ENCODE measurements at regions not wholly inside any gene's neighbourhood (a gene's known extent, or its start where the extent isn't known, plus 50 kb on each side); places are given as distances from the start of the nearest gene placed in this dataset.

- no peak overlapping the region for H3K4me3 ChIP-seq (ENCODE audit: control insufficient read depth, low read depth, low read length)
- no peak for TF ChIP-seq CTCF (conservative IDR thresholded peaks at IDR 0.05; ENCODE audit: control insufficient read depth, insufficient read depth, low read depth, low read length)
- DNase-seq (ENCODE audit: low read depth): no peak
These were observed 223.7 kb upstream of the FAT4 start for GRCh38 chr4:125091101-125091500.

GRCh38 chr4:125084608-125085007 is 230.1 kb upstream of the FAT4 start:
- no peak overlapping the region for H3K4me3 ChIP-seq (ENCODE audit: control insufficient read depth, low read depth, low read length)
- no peak for DNase-seq (ENCODE audit: low read depth)
- no peak for TF ChIP-seq CTCF (conservative IDR thresholded peaks at IDR 0.05; ENCODE audit: control insufficient read depth, insufficient read depth, low read depth, low read length)

GRCh38 chr4:125082729-125083417 is 231.9 kb upstream of the FAT4 start:
- H3K4me3 ChIP-seq (ENCODE audit: control insufficient read depth, low read depth, low read length): no peak overlapping the region
- TF ChIP-seq CTCF (conservative IDR thresholded peaks at IDR 0.05; ENCODE audit: control insufficient read depth, insufficient read depth, low read depth, low read length): no peak

GRCh38 chr4:125072269-125072668 is 242.5 kb upstream of the FAT4 start:
- no peak for DNase-seq (ENCODE audit: low read depth)
- H3K4me3 ChIP-seq (ENCODE audit: control insufficient read depth, low read depth, low read length): no peak overlapping the region
- no peak for TF ChIP-seq CTCF (conservative IDR thresholded peaks at IDR 0.05; ENCODE audit: control insufficient read depth, insufficient read depth, low read depth, low read length)

More at GRCh38 chr4:125082729-125083417, 231.9 kb upstream of the FAT4 start:
- DNase-seq (ENCODE audit: low read depth): no peak

- DNase-seq (ENCODE audit: low read depth): peak; percentile 3
- no peak overlapping the region for H3K4me3 ChIP-seq (ENCODE audit: control insufficient read depth, low read depth, low read length)
- no peak for TF ChIP-seq CTCF (conservative IDR thresholded peaks at IDR 0.05; ENCODE audit: control insufficient read depth, insufficient read depth, low read depth, low read length)
These were observed 243.9 kb upstream of the FAT4 start for GRCh38 chr4:125070861-125071260.

- DNase-seq (ENCODE audit: low read depth): no peak
- H3K4me3 ChIP-seq (ENCODE audit: control insufficient read depth, low read depth, low read length): no peak overlapping the region
- TF ChIP-seq CTCF (conservative IDR thresholded peaks at IDR 0.05; ENCODE audit: control insufficient read depth, insufficient read depth, low read depth, low read length): no peak
These were observed 252.4 kb upstream of the FAT4 start for GRCh38 chr4:125062115-125063050.
